Chondrocyte (in vitro differentiated cells): ENCODE measurements at regions not wholly inside any gene's neighbourhood (a gene's known extent, or its start where the extent isn't known, plus 50 kb on each side); places are given as distances from the start of the nearest gene placed in this dataset.

Experiments used
- DNase-seq: peaks from one replicate; pipeline ENCODE4 v3.0.0; 2021; ENCODE audit warnings: mixed read lengths, low spot score
- H3K27ac Mint-ChIP-seq: one replicate; pipeline ENCODE4 v1.8.0; 2021; ENCODE audit warnings: mild to moderate bottlenecking, moderate library complexity, mixed read lengths; ENCODE audit not compliant: unreplicated experiment
- H3K27me3 Mint-ChIP-seq: 2 replicates; pipeline ENCODE4 v1.8.0; 2021; ENCODE audit warnings: low read depth, mixed read lengths
- H3K36me3 Mint-ChIP-seq: 2 replicates; pipeline ENCODE4 v1.8.0; 2021; ENCODE audit warnings: low read depth, mixed read lengths
- H3K4me1 Mint-ChIP-seq: 2 replicates; pipeline ENCODE4 v1.8.0; 2021; ENCODE audit warnings: low read depth, mild to moderate bottlenecking, mixed read lengths
- H3K4me3 Mint-ChIP-seq: one replicate; pipeline ENCODE4 v1.8.0; 2021; ENCODE audit warnings: mild to moderate bottlenecking, moderate library complexity, mixed read lengths; ENCODE audit not compliant: unreplicated experiment
- H3K9me3 Mint-ChIP-seq: 2 replicates; pipeline ENCODE4 v1.8.0; 2021; ENCODE audit warnings: low read depth, mixed read lengths
- TF ChIP-seq, protein P1 (sequence below): fragments of 200-600 bp; sonication (generic); IDR thresholded peaks from 2 replicates; pipeline ENCODE4 v1.5.0; 2021; ENCODE audit warnings: antibody characterized with exemption, mild to moderate bottlenecking, moderate library complexity

GRCh38 chr20:12957968-12958367 is 50.8 kb upstream of the SPTLC3 start:
- Mint-ChIP-seq H3K9me3 (no peaks in the 10 kb centered on the region), H3K4me3 (no peak overlapping the region), H3K4me1 (no peaks in the 10 kb centered on the region), H3K27me3 (no peaks in the 10 kb centered on the region), H3K27ac (no peak overlapping the region), H3K36me3 (no peaks in the 10 kb centered on the region)
- DNase-seq = no peak
- TF ChIP-seq, protein P1, sequence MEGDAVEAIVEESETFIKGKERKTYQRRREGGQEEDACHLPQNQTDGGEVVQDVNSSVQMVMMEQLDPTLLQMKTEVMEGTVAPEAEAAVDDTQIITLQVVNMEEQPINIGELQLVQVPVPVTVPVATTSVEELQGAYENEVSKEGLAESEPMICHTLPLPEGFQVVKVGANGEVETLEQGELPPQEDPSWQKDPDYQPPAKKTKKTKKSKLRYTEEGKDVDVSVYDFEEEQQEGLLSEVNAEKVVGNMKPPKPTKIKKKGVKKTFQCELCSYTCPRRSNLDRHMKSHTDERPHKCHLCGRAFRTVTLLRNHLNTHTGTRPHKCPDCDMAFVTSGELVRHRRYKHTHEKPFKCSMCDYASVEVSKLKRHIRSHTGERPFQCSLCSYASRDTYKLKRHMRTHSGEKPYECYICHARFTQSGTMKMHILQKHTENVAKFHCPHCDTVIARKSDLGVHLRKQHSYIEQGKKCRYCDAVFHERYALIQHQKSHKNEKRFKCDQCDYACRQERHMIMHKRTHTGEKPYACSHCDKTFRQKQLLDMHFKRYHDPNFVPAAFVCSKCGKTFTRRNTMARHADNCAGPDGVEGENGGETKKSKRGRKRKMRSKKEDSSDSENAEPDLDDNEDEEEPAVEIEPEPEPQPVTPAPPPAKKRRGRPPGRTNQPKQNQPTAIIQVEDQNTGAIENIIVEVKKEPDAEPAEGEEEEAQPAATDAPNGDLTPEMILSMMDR = no peak
